ENCODE measurements at regions not wholly inside any gene's neighbourhood (a gene's known extent, or its start where the extent isn't known, plus 50 kb on each side); places are given as distances from the start of the nearest gene placed in this dataset.

DNA sequence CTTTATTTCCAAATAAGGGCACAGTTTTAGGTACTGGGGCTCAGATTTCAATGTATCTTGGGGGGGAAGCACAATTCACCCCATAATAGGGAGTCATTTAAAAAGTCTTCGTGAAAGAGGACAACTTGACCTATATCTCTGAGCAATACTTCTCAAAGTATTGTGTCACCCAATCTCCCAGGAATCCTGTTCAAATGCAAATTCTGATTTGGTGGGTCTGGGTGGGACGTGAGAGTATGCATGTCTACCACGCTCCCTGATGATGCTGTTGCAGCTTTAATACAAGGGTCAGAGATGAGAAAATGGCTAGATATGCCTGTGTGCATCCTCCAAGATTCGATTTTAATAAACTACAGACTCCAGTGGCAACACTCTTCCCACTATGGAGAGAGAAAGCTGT is 514.8 kb downstream of the BCOR start:
- DNase-seq = no peak

GRCh38 chrX:39585808-39586207 is 511.9 kb downstream of the BCOR start:
- DNase-seq = no peak

DNA sequence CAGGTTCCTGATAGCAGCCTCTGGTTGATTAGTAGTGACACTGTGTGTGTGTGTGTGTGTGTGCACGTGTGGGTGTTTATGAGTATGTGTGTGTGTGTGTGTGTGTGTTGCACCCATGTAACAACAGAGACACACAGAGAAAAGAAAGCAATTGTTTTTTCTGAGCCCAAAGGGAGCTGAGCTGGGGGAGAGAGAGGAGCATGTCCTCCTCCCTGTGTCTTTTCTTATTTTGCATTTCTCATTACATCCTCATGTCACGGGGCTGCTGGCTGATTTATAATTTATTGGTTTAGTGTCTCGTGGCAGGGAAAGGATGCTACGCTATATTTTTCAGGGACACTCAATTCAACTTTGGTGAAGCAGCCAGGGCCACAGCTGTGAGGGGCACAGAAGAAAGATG is 511.4 kb downstream of the BCOR start:
- DNase-seq = no peak

GRCh38 chrX:39591099-39591498 is 506.7 kb downstream of the BCOR start:
- DNase-seq = no peak

DNA sequence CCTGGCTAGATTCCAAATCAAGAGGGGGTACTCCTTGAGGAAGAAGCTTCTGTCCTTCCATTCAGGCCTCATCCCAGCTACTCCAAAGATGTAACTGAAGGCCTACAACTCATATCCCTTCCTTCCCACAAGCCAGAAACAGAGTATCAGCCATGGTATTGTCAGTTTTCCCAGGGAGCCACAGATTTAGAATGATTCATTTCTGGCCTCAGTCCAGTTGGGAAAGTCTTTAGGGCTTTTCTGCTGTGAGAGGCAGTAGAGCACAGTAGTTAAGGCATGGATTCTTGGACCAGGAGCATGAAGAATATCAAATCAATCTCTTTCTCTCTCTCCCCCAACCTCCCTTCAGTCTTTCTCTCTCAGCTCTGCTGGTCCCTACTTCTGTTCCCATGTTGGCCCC is 505.0 kb downstream of the BCOR start:
- no peak for DNase-seq

GRCh38 chrX:39595977-39596376 is 501.8 kb downstream of the BCOR start:
- DNase-seq = no peak

GRCh38 chrX:39596437-39596836 is 501.3 kb downstream of the BCOR start:
- no peak for DNase-seq

DNA sequence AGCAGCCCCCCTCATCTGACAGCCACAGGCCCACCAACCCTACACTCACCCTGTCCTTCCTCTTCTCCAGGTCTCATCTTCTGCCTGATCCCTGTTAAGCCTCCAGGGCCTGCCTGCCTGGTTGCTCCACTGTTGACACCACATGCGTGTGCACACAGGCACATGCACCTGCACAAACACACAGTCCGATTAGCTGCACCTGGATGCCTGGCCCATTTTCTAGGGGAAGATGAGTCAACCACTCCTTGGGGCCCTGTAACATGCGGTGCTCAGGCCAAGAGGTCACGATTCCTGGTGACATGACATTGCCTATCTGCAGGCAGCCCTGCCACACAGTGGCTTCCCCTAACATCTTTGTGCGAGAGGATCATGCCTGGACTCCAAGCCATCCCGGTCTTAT is 498.4 kb downstream of the BCOR start:
- DNase-seq = no peak

- DNase-seq = no peak
Observed at GRCh38 chrX:39600222-39600621, 497.5 kb downstream of the BCOR start.

GRCh38 chrX:39601231-39602177 is 496.3 kb downstream of the BCOR start:
- DNase-seq = no peak

DNA sequence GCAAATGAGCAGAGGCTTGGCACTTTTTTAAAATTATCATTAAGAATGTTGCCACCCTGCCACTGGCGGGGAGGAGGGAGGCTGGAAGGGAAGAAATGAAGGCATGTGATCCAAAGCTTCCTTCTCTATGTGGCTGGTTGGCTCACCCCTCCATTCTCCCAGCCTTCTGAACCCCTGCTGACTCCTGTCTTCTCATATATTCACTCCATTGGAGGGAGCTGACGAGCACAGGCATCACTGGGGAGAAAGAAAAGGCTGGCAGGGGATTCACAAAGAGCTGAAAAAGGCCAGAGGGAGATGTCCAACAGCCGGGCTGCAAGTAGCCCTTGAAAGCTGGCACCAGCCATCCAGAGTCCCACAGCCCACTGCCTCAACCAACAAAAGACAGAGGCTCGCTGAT is 495.6 kb downstream of the BCOR start:
- DNase-seq = no peak

GRCh38 chrX:39603230-39603629 is 494.5 kb downstream of the BCOR start:
- no peak for DNase-seq

GRCh38 chrX:39605183-39605582 is 492.6 kb downstream of the BCOR start:
- DNase-seq = no peak

DNA sequence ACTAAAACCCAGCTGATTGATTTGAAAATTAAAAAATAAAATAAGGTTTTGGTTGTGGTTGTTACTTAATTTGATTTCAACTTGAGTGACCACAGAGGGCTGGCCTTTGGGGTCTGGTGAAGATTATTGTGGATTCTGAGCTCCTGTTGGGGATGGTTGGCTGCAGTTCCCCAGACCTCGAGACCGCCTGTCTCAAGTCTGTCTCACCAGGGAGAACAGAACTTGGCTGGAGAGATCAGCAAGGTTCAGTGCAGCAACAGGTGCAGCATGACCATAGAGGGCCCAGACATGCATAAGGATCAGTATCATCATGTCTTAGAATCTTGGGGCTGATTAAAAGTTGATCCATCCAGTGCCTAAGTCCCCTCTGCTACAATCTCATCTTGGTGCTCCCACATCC is 491.9 kb downstream of the BCOR start:
- DNase-seq = no peak

- no peak for DNase-seq
Observed at GRCh38 chrX:39609941-39610340, 487.8 kb downstream of the BCOR start.

DNA sequence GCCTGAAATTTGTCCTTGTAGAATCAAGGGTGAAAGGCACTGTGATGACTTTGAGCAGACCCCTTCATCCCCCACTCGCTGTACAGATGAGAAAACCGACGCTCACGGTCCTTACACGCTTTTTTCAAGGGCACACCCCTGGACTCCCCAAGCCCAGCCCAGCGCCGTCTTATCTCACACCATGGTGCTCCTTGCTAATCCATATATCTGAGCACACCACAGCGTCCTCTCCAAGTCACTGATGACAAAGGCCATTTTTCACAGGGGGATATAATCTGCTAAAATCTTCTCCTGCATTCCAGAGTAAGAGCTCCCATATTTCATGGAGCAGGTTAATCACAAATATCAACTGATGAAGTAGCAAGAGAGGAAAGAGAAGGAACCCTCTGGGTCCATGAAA is 486.3 kb downstream of the BCOR start:
- DNase-seq = no peak

DNA sequence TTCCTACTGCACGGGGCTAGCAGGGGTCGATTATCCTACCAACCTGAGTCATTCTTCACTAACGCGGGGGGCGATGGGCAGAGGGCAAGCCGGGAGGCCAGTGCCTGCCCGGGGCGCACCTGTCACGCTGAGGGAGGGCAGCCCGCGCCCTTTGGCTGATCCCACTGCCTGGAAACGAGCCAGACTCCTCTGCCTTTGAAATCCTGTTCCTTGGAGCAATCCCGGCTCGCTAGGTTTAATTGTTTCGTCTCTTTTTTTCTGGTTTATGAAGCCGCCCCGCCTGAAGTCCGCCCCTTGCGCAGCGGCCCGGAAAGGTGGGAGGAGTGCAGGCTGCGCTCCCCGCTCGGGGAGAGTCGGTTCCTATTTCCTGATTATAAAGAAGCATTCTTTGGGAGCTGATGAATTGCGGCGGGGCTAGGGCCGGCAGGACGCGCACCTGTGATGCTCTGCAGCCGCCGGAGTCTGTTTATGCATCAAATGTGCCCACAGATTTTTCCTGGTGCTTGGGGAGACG is 484.2 kb downstream of the BCOR start:
- DNase-seq = peak; percentile 11

DNA sequence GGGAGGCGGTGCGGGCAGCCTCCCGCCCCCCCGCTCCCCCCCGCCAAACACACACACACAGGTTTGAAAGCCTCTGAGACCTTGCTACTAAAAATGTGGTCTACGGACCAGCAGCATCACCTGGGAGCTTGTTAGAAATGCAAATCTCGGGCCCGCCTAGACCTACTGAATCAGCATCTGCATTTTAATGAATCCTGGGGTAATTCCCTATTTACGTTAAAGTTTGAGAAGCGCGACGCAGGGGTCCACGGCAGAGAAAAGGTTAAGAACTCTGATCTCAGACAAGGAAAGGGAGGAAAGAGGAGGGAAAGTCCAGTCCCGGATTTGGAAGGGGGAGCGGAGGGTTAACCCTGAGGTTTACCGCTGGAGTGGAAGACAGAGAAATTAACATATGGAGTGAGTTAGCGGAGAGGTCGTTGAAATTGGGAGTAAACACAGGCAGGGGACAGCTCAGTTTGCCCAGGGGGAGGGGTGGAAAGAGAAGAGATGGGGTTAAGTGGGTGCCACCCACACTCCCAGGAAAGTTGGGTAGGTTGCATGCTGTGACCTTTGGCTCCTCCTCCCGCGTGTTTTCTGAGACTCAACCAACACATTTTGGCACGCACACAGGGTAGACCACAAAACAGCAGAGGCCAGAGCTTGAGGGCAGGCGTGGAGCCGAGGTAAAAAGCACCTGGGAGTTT is 483.6 kb downstream of the BCOR start:
- peak; percentile 21 for DNase-seq

DNA sequence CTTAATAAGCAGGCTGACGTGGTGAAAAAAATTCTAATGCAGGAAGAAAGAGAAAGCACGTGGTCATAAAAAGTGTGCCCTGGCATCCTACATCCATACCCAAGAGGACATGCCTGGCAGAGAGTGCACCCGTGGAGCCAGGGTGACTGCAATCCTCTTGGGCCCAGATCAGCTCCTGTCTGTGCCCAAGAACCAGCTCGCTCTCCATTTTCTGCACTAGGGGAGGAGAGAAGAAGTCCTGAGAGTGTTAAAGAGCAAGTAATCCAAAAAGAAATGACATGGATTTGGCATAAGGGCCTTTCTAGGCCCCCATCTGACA is 483.1 kb downstream of the BCOR start:
- DNase-seq = no peak

GRCh38 chrX:39616098-39616729 is 481.5 kb downstream of the BCOR start:
- DNase-seq = no peak

DNA sequence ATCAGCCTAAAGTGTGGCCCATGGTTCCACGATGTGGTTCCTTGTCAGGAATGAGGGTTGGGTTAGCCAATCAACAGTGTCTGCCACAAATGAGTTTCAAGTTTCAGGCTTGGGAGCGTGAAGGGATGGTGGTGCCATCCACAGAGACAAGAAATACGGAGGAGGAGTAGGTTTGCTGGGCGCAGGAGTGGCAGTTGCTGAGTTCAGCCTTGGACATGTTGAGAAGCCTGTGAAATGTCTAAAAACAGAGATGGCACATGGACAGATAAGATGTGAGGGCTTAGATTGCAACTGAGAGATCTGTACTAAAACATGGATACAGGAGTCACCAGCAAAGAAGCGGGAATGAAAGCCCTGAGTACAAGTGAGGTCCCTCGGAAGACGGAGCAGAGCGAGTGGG is 481.0 kb downstream of the BCOR start:
- DNase-seq = no peak

DNA sequence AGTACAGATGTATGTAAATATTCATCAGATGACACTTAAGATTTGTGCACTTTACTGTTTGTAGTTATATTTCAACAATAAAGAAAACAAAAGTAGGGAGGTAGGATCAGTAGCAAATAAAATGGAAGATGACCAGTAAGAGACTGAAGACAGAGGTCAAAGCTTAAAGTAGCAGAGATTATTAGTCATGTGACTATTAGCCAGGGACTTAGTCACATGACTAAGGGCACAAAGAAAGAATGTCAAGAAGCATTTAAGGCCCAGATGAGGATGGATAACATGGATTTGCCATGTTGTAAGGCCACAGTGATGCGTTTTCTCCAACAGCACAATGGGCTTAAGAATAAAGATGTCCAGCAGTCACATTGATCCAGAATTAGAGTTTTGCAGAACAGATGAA is 479.6 kb downstream of the BCOR start:
- no peak for DNase-seq

GRCh38 chrX:39619182-39620009 is 478.4 kb downstream of the BCOR start:
- DNase-seq = no peak
